Neutrophil (primary cell): ENCODE measurements at regions not wholly inside any gene's neighbourhood (a gene's known extent, or its start where the extent isn't known, plus 50 kb on each side); places are given as distances from the start of the nearest gene placed in this dataset.

ENCODE experiments used
- H3K27ac ChIP-seq: fragments of 200-600 bp; sonication (generic); 2 replicates; pipeline ENCODE4 v1.5.1; 2016; ENCODE audit warnings: mild to moderate bottlenecking, moderate library complexity
- H3K27me3 ChIP-seq: fragments of 200-600 bp; sonication (generic); 2 replicates; pipeline ENCODE4 v1.6.0; 2016; ENCODE audit warnings: mild to moderate bottlenecking
- H3K36me3 ChIP-seq: fragments of 200-600 bp; sonication (generic); 2 replicates; pipeline ENCODE4 v1.5.1; 2017
- H3K4me1 ChIP-seq, 2 experiments: fragments of 200-600 bp in 1 of 2; sonication (generic) in 1 of 2; 1 replicate in 1 of 2; 2 replicates in 1 of 2; pipeline versions ENCODE4 v1.5.1 to v1.6.1; 2013 to 2016; ENCODE audit warnings: low read depth in 1 of 2, low read length in 1 of 2, mild to moderate bottlenecking in 1 of 2, moderate library complexity in 1 of 2; ENCODE audit not compliant: control insufficient read depth in 1 of 2, insufficient read depth in 1 of 2
- H3K4me3 ChIP-seq, 2 experiments: fragments of 200-600 bp in 1 of 2; sonication (generic) in 1 of 2; 1 replicate in 1 of 2; 2 replicates in 1 of 2; pipeline ENCODE4 v1.5.1; 2013 to 2016; ENCODE audit warnings: low read depth in 1 of 2, low read length in 1 of 2, mild to moderate bottlenecking in 1 of 2, moderate library complexity in 1 of 2
- H3K9me3 ChIP-seq: fragments of 200-600 bp; sonication (generic); 2 replicates; pipeline ENCODE4 v1.5.1; 2016
- TF ChIP-seq, protein P1 (sequence below): fragments of 200-600 bp; sonication (generic); IDR thresholded peaks from 2 replicates; pipeline ENCODE4 v1.5.1; 2016; ENCODE audit warnings: antibody characterized with exemption

DNA sequence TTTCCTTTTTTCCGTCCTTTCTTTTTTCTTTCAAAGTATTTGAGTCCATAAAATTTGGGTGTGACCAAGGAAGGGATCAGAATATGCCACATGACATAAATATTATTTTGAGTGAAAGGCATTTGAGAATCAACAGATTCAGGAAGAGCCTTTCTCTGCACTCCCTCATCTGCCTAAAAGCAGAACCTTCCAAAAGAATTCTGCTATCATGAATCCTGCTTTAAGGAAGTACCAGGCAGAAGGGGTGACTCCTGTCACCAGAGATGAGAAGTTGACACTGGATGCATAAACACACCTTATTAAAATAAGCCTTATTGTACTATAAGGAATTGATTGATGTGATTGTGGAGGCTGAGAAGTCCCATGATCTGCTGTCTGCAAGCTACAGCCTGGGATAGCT, 196.7 kb downstream of the SREK1 start:
- no peaks in the 10 kb centered on the region for H3K9me3 ChIP-seq
- peaks cover 0 to 4% of the 10 kb centered on the region in 2 experiments for H3K4me1 ChIP-seq
- TF ChIP-seq, protein P1, sequence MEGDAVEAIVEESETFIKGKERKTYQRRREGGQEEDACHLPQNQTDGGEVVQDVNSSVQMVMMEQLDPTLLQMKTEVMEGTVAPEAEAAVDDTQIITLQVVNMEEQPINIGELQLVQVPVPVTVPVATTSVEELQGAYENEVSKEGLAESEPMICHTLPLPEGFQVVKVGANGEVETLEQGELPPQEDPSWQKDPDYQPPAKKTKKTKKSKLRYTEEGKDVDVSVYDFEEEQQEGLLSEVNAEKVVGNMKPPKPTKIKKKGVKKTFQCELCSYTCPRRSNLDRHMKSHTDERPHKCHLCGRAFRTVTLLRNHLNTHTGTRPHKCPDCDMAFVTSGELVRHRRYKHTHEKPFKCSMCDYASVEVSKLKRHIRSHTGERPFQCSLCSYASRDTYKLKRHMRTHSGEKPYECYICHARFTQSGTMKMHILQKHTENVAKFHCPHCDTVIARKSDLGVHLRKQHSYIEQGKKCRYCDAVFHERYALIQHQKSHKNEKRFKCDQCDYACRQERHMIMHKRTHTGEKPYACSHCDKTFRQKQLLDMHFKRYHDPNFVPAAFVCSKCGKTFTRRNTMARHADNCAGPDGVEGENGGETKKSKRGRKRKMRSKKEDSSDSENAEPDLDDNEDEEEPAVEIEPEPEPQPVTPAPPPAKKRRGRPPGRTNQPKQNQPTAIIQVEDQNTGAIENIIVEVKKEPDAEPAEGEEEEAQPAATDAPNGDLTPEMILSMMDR = no peak
- H3K27me3 ChIP-seq = peaks cover 31% of the 10 kb centered on the region
- no peak overlapping the region for H3K27ac ChIP-seq
- no peak overlapping the region for H3K4me3 ChIP-seq
- no peaks in the 10 kb centered on the region for H3K36me3 ChIP-seq

GRCh38 chr5:66342341-66342880, 198.3 kb downstream of the SREK1 start:
- TF ChIP-seq, protein P1 = no peak
- H3K9me3 ChIP-seq = no peaks in the 10 kb centered on the region
- H3K4me3 ChIP-seq = no peak overlapping the region
- peaks cover 15% of the 10 kb centered on the region for H3K27me3 ChIP-seq
- peaks cover 0 to 4% of the 10 kb centered on the region in 2 experiments for H3K4me1 ChIP-seq
- no peak overlapping the region for H3K27ac ChIP-seq
- H3K36me3 ChIP-seq = no peaks in the 10 kb centered on the region

DNA sequence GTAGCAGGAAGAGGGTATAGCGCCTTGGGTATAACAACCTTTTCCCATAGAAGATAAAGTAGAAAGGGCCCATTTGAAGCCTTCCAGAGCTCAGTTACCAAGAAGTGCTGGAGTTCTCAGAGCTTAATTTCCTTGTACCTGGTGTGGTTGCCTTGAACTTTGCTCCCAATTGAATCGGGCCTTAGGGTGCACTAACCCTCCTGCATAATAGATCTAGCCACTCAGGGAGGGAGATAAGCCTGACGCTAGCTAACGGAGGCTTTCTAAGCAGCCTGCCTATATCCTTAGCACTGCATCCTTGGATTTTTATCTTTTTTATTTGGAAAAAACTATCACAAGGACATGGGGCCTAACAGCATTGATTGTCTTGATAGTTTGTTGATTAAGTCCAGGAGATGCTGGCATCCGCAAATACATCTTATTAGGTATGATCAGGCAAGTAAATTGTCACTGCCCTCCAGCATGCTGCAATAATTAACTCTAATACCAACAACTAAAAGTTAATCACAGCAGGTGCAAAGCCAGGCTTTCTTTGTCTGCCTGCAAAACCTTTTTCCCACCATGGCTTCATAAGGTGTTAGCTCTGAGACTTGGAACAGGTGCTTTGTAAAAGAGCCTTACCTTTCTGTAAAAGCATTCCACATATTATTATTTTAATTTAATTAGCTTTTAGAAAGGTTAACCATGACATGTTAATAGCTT, 199.4 kb downstream of the SREK1 start:
- peaks cover 5% of the 10 kb centered on the region for H3K27me3 ChIP-seq
- no peaks in the 10 kb centered on the region for H3K36me3 ChIP-seq
- no peak overlapping the region for H3K4me3 ChIP-seq
- no peak overlapping the region for H3K27ac ChIP-seq
- no peaks in the 10 kb centered on the region for H3K9me3 ChIP-seq
- peaks cover 0 to 4% of the 10 kb centered on the region in 2 experiments for H3K4me1 ChIP-seq
- TF ChIP-seq, protein P1 = no peak

DNA sequence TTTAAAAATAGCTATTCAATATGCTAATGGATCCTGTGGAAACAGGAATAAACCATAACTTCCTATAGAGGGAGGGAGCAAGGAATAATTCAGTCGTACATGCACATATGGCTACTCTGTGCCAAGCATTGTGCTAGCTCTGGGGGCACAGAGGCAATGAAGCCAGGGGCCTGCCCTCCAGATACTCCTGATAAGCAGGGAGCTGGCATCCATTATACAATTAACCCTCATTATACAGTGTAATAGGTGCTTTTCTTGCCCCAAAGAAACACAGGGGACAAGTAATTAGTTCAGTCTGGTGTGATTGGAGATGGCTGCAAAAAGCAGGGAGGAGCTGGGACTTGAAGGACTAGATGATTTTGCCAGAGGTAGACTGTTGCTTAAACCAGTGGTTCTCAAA, 200.4 kb downstream of the SREK1 start:
- TF ChIP-seq, protein P1 = no peak
- Histone ChIP-seq H3K4me1 (peaks cover 0 to 4% of the 10 kb centered on the region in 2 experiments), H3K27me3 (no peaks in the 10 kb centered on the region), H3K4me3 (no peak overlapping the region), H3K36me3 (no peaks in the 10 kb centered on the region), H3K27ac (no peak overlapping the region), H3K9me3 (no peaks in the 10 kb centered on the region)

DNA sequence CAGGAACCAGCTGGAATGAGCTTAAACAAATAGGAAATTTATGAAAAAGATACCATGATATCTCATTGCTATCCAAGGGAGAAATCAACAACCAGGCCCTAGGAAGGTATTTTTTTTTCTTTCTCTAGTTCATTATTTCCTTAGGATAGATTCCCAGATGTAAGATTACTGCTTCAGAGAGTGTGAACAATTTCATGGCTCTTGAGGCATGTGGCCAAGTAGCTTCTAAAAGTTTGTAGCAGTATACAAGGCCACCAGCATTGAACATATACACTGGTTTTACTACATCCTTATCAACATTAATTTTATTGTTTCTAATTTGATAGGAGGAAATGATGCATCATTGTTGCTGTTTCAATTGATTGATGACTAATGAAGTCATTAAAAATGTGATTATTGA, 201.2 kb downstream of the SREK1 start:
- Histone ChIP-seq H3K27me3 (no peaks in the 10 kb centered on the region), H3K4me3 (no peak overlapping the region), H3K9me3 (no peaks in the 10 kb centered on the region), H3K27ac (no peak overlapping the region), H3K36me3 (no peaks in the 10 kb centered on the region), H3K4me1 (no peaks in the 10 kb centered on the region)
- TF ChIP-seq, protein P1 = no peak
